Fibroblast of skin of right biceps (primary cell): ENCODE measurements at regions not wholly inside any gene's neighbourhood (a gene's known extent, or its start where the extent isn't known, plus 50 kb on each side); places are given as distances from the start of the nearest gene placed in this dataset.

Experiments
- DNase-seq: peaks from one replicate; pipeline ENCODE4 v3.0.0-alpha.2; 2013

GRCh38 chr5:81914696-81915095 is 57.1 kb upstream of the ATG10 start:
- DNase-seq = no peak

GRCh38 chr5:81912933-81913332 is 58.9 kb upstream of the ATG10 start:
- DNase-seq = no peak

- DNase-seq = no peak
Observed at GRCh38 chr5:81909677-81910076, 62.1 kb upstream of the ATG10 start.

GRCh38 chr5:81908771-81909170 is 63.1 kb upstream of the ATG10 start:
- no peak for DNase-seq

GRCh38 chr5:81908044-81908443 is 63.8 kb upstream of the ATG10 start:
- DNase-seq = no peak

- no peak for DNase-seq
Observed at GRCh38 chr5:81907012-81907635, 64.7 kb upstream of the ATG10 start.

- DNase-seq = no peak
Observed at GRCh38 chr5:81906086-81906485, 65.7 kb upstream of the ATG10 start.

GRCh38 chr5:81904861-81905260 is 67.0 kb upstream of the ATG10 start:
- no peak for DNase-seq

GRCh38 chr5:81904166-81904565 is 67.7 kb upstream of the ATG10 start:
- no peak for DNase-seq

- DNase-seq = no peak
Observed at GRCh38 chr5:81901586-81901985, 70.2 kb upstream of the ATG10 start.

GRCh38 chr5:81899123-81899522 is 72.7 kb upstream of the ATG10 start:
- DNase-seq = no peak

- no peak for DNase-seq
Observed at GRCh38 chr5:81898403-81898802, 73.4 kb upstream of the ATG10 start.

GRCh38 chr5:81896764-81897163 is 75.1 kb upstream of the ATG10 start:
- peak; percentile 4 for DNase-seq

GRCh38 chr5:81895307-81895706 is 76.5 kb upstream of the ATG10 start:
- no peak for DNase-seq

- no peak for DNase-seq
Observed at GRCh38 chr5:81893961-81894360, 77.9 kb upstream of the ATG10 start.

- no peak for DNase-seq
Observed at GRCh38 chr5:81884871-81885270, 87.0 kb upstream of the ATG10 start.

- no peak for DNase-seq
Observed at GRCh38 chr5:81883371-81883770, 88.5 kb upstream of the ATG10 start.

- DNase-seq = no peak
Observed at GRCh38 chr5:81881595-81881994, 90.2 kb upstream of the ATG10 start.

GRCh38 chr5:81879936-81880335 is 91.9 kb upstream of the ATG10 start:
- no peak for DNase-seq

- DNase-seq = no peak
Observed at GRCh38 chr5:81878333-81878732, 93.5 kb upstream of the ATG10 start.

- DNase-seq = no peak
Observed at GRCh38 chr5:81866994-81867393, 104.8 kb upstream of the ATG10 start.

- DNase-seq = no peak
Observed at GRCh38 chr5:81860778-81861177, 109.9 kb upstream of the SSBP2 start.

- peak; percentile 57 for DNase-seq
Observed at GRCh38 chr5:81859624-81860023, 108.7 kb upstream of the SSBP2 start.

GRCh38 chr5:81856948-81857928 is 106.3 kb upstream of the SSBP2 start:
- no peak for DNase-seq
